Activated T-helper 17 cell treated with anti-CD3 and anti-CD28 coated beads, Interleukin-2, amount 50 U/mL, for 72 hours (primary cell): ENCODE measurements at regions not wholly inside any gene's neighbourhood (a gene's known extent, or its start where the extent isn't known, plus 50 kb on each side); places are given as distances from the start of the nearest gene placed in this dataset.
"Not testable (repeated sequence)": the region's sequence is repeated elsewhere in the genome, so short reads cannot be mapped to it uniquely, and the experiment has no call there.

Experiments used
- ATAC-seq: fragments of 150-1000 bp; cut with Tn5 transposase; replicated peaks from 2 replicates; pipeline ENCODE4 v1.10.0; 2021; ENCODE audit warnings: mild to moderate bottlenecking, moderate library complexity
- H3K27ac Mint-ChIP-seq: one replicate; pipeline ENCODE4 v1.8.0; 2022; ENCODE audit warnings: mixed read lengths
- H3K27me3 Mint-ChIP-seq: one replicate; pipeline ENCODE4 v1.8.0; 2022; ENCODE audit warnings: mixed read lengths
- H3K36me3 Mint-ChIP-seq: one replicate; pipeline ENCODE4 v1.8.0; 2022; ENCODE audit warnings: low read depth, mild to moderate bottlenecking, mixed read lengths
- H3K4me1 Mint-ChIP-seq: one replicate; pipeline ENCODE4 v1.8.0; 2022; ENCODE audit warnings: mixed read lengths
- H3K4me3 Mint-ChIP-seq: one replicate; pipeline ENCODE4 v1.8.0; 2022; ENCODE audit warnings: mild to moderate bottlenecking, mixed read lengths
- H3K9me3 Mint-ChIP-seq: one replicate; pipeline ENCODE4 v1.8.0; 2022; ENCODE audit warnings: mixed read lengths

DNA sequence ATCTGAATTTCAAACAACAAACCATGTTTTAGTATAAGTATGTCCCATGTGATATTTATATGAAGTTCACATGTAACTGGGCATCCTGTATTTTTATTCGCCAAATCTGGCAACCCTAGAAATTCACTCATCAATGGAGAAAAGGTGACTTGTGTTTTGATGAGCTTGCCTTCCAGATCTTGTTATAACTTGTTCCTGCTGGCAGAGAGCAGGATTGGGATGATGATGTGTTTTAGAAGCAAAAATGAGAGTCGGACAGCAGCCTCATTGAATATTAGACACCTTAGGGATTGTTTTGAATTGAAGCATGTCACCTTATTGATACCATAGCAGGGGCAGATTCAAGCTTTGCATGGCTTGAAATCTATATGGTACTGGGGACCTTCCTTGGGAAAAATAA lies 85.4 kb upstream of the MED13 start:
- ATAC-seq: no peak
- H3K9me3 Mint-ChIP-seq: no peaks in the 10 kb centered on the region
- no peaks in the 10 kb centered on the region for H3K36me3 Mint-ChIP-seq
- no peak overlapping the region for H3K4me3 Mint-ChIP-seq
- H3K27ac Mint-ChIP-seq: no peak overlapping the region
- H3K27me3 Mint-ChIP-seq: peaks cover 7% of the 10 kb centered on the region
- H3K4me1 Mint-ChIP-seq: no peaks in the 10 kb centered on the region

DNA sequence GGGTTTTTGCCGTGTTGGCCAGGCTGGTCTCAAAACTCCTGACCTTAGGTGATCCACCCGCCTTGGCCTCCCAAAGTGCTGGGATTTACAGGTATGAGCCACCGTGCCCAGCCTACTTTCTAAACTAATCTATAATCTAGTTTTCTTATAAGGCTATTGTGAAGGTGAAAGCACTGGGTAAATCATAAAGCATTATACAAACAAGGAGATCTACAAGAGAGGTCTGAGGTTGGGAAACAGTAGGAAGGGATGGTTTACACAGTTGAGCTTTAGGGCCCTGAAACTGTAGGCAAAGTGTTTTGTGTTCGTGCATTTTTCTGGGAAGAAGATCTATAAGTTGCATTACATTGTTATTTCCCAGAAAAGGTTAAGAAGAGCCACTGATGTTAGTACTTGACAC lies 84.9 kb upstream of the MED13 start:
- Mint-ChIP-seq H3K9me3 (no peaks in the 10 kb centered on the region), H3K36me3 (no peaks in the 10 kb centered on the region), H3K4me3 (no peak overlapping the region), H3K27ac (no peak overlapping the region), H3K4me1 (no peaks in the 10 kb centered on the region), H3K27me3 (peaks cover 7% of the 10 kb centered on the region)
- ATAC-seq: no peak

DNA sequence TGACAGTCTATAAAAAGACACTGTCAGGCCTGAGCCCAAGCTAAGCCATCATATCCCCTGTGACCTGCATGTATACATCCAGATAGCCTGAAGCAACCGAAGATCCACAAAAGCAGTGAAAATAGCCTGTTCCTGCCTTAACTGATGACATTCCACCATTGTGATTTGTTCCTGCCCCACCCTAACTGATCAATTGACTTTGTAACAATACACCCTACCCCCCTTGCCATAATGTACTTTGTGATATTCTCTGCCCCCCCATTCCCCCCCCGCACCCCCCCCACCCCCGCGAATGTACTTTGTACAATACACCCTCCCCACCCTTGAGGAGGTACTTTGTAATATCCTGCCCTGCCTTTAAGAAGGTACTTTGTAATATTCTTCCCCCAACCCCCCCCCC lies 82.2 kb upstream of the MED13 start:
- Mint-ChIP-seq H3K36me3 (no peaks in the 10 kb centered on the region), H3K9me3 (no peaks in the 10 kb centered on the region), H3K27me3 (peaks cover 3% of the 10 kb centered on the region), H3K4me3 (no peak overlapping the region), H3K27ac (no peak overlapping the region), H3K4me1 (no peaks in the 10 kb centered on the region)
- ATAC-seq: no peak

- H3K27ac Mint-ChIP-seq: no peak overlapping the region
- no peaks in the 10 kb centered on the region for H3K36me3 Mint-ChIP-seq
- no peak overlapping the region for H3K4me3 Mint-ChIP-seq
- H3K27me3 Mint-ChIP-seq: peaks cover 21% of the 10 kb centered on the region
- H3K9me3 Mint-ChIP-seq: no peaks in the 10 kb centered on the region
- no peak for ATAC-seq
- no peaks in the 10 kb centered on the region for H3K4me1 Mint-ChIP-seq
Observed at GRCh38 chr17:62140836-62141235, 75.8 kb upstream of the MED13 start.

- Mint-ChIP-seq H3K4me1 (no peaks in the 10 kb centered on the region), H3K27me3 (peaks cover 24% of the 10 kb centered on the region), H3K9me3 (no peaks in the 10 kb centered on the region), H3K36me3 (no peaks in the 10 kb centered on the region), H3K4me3 (no peak overlapping the region), H3K27ac (no peak overlapping the region)
- ATAC-seq: no peak
Observed at GRCh38 chr17:62140376-62140775, 75.3 kb upstream of the MED13 start.

DNA sequence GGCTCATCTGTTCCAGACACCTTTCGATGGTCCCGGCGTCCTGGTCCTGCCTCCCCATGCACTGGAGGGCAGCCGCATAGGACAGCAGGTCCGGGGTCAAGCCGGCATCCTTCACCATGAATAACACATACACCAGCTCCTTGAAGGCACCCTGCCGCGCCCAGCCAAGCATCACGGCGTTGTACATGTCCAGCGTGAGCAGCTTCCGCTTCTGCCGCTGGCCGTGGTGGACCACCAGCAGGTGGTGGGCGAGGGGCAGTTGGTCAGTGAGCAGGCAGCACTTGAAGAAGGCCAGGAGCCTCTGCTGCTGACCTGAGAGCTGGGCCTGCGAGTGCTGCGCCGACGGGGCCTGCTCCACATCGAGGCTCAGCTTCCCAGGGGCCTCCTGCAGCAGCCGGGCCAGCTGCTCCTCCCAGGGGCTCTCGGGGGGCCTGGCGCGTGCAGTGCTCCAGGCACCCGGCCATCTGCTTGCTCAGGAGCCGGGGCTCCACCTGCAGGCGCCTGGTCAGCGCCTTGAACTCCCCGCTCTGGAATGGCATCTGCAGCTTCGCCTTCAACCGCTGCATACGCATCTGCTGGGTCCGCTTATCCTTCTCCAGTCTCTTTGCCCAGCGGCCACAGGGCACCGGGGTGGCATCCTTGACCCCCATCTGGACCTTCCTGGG lies 74.7 kb upstream of the MED13 start:
- H3K27me3 Mint-ChIP-seq: peaks cover 24% of the 10 kb centered on the region
- not testable (repeated sequence) for ATAC-seq, H3K4me1 Mint-ChIP-seq, H3K27ac Mint-ChIP-seq, H3K9me3 Mint-ChIP-seq, H3K36me3 Mint-ChIP-seq
- peak overlapping the region; percentile 31 for H3K4me3 Mint-ChIP-seq

- Mint-ChIP-seq H3K4me3 (peak overlapping the region; percentile 31), H3K4me1 (no peaks in the 10 kb centered on the region), H3K27ac (no peak overlapping the region), H3K27me3 (peaks cover 24% of the 10 kb centered on the region), H3K36me3 (no peaks in the 10 kb centered on the region), H3K9me3 (no peaks in the 10 kb centered on the region)
- no peak for ATAC-seq
Observed at GRCh38 chr17:62139141-62139540, 74.1 kb upstream of the MED13 start.

DNA sequence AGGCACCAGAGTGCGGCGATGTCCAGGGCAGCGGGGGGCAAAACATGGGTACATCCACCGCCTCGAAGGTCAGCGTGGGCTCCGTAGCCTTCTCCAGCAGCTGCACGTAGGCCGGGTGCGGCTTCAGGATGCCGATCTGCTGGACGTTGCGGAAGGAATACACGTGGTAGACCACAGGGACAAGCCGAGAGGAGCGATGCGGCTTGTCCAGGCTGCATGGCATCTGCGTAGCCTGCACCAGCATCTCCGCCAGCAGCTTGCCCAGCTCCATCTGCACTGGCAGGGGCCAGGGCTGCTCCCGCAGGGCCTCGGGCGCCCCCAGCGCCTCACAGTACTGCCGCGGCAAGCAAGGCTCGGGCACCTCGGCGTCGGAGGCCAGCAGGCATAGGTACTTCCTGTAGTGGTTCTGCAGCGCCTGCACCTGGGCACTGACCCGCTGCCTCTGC lies 73.6 kb upstream of the MED13 start:
- not testable (repeated sequence) for H3K27ac Mint-ChIP-seq, H3K36me3 Mint-ChIP-seq, H3K9me3 Mint-ChIP-seq, H3K4me1 Mint-ChIP-seq
- peak; percentile 39 for ATAC-seq
- peak overlapping the region; percentile 31 for H3K4me3 Mint-ChIP-seq
- H3K27me3 Mint-ChIP-seq: peaks cover 24% of the 10 kb centered on the region

- H3K27me3 Mint-ChIP-seq: peaks cover 27% of the 10 kb centered on the region
- H3K36me3 Mint-ChIP-seq, H3K4me1 Mint-ChIP-seq, H3K27ac Mint-ChIP-seq, H3K9me3 Mint-ChIP-seq: not testable (repeated sequence)
- ATAC-seq: peak; percentile 38
- peak overlapping the region; percentile 32 for H3K4me3 Mint-ChIP-seq
Observed at GRCh38 chr17:62137734-62138624, 72.9 kb upstream of the MED13 start.

DNA sequence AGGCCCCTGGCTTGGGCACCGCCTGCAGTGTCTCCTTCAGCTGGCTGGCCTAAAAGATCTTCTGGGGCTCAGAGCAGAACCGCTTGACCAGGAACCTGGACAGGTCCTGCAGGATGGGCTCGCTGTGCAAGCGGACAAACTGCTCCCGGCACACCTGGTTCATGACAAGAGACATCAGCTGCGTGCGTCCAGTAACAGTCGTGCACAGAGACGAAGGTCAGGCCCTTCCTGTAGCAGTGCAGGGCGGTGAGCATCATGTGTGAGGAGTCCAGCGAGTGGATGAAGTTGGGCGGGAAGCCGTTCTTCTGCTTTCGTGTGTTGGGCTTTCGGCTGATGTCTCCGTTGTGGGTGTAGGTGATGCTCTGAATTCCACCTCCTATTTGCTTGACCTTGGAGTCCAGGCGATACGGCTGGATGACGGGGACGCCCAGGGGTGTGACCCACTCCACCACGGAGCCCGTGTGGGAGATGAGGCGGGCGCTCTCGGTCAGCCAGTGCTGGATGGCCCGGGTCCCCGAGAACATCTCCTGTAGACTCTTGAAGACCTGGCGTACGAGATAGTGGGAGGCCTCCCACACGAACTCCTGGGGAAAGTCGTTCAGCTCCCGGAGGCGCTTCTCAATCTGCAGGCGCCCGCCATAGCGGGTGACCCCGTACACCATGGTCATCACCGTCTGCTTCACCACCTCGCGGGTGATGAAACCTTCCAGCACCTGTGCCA lies 72.1 kb upstream of the MED13 start:
- Mint-ChIP-seq H3K27me3 (peaks cover 27% of the 10 kb centered on the region), H3K4me3 (peak overlapping the region; percentile 32)
- not testable (repeated sequence) for H3K36me3 Mint-ChIP-seq, H3K9me3 Mint-ChIP-seq, H3K4me1 Mint-ChIP-seq, H3K27ac Mint-ChIP-seq, ATAC-seq

- Mint-ChIP-seq H3K4me3 (no peak overlapping the region), H3K4me1 (no peaks in the 10 kb centered on the region), H3K27me3 (peaks cover 26% of the 10 kb centered on the region), H3K36me3 (no peaks in the 10 kb centered on the region), H3K9me3 (no peaks in the 10 kb centered on the region), H3K27ac (no peak overlapping the region)
- no peak for ATAC-seq
Observed at GRCh38 chr17:62135742-62136141, 70.7 kb upstream of the MED13 start.

DNA sequence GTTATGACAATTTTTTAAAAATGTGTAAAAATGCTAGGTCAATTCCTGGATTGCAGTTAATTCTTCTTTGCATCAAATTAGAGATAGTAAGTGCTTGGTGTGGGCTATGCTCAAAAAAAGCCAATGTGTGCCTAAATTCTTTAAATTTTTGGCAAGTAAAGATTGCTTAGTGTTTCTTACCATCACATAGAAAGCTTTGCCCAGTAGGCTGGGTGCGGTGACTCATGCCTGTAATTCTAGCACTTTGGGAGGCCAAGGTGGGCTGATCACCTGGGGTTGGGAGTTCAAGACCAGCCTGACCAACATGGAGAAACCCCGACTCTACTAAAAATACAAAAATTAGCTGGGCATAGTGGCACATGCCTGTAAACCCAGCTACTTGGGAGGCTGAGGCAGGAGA lies 70.0 kb upstream of the MED13 start:
- ATAC-seq: not testable (repeated sequence)

GRCh38 chr17:62134397-62134796 lies 69.3 kb upstream of the MED13 start:
- Mint-ChIP-seq H3K4me1 (no peaks in the 10 kb centered on the region), H3K4me3 (no peak overlapping the region), H3K9me3 (no peaks in the 10 kb centered on the region), H3K27me3 (peaks cover 20% of the 10 kb centered on the region), H3K36me3 (no peaks in the 10 kb centered on the region), H3K27ac (no peak overlapping the region)
- ATAC-seq: no peak

More for the DNA sequence above, 70.0 kb upstream of the MED13 start:
- H3K27ac Mint-ChIP-seq, H3K4me3 Mint-ChIP-seq, H3K9me3 Mint-ChIP-seq, H3K4me1 Mint-ChIP-seq, H3K36me3 Mint-ChIP-seq: not testable (repeated sequence)
- H3K27me3 Mint-ChIP-seq: peaks cover 23% of the 10 kb centered on the region

- H3K9me3 Mint-ChIP-seq, H3K4me1 Mint-ChIP-seq, H3K27me3 Mint-ChIP-seq, H3K4me3 Mint-ChIP-seq, ATAC-seq, H3K36me3 Mint-ChIP-seq, H3K27ac Mint-ChIP-seq: not testable (repeated sequence)
Observed at GRCh38 chr17:62131271-62131670, 66.2 kb upstream of the MED13 start.

GRCh38 chr17:62130739-62131138 lies 65.7 kb upstream of the MED13 start:
- Mint-ChIP-seq H3K9me3 (no peaks in the 10 kb centered on the region), H3K36me3 (no peaks in the 10 kb centered on the region), H3K4me1 (peaks cover 5% of the 10 kb centered on the region), H3K4me3 (no peak overlapping the region), H3K27ac (no peak overlapping the region), H3K27me3 (peaks cover 9% of the 10 kb centered on the region)
- ATAC-seq: no peak
